CD4-positive, alpha-beta T cell (primary cell): ENCODE measurements at regions not wholly inside any gene's neighbourhood (a gene's known extent, or its start where the extent isn't known, plus 50 kb on each side); places are given as distances from the start of the nearest gene placed in this dataset.

Experiments
- ATAC-seq: fragments of 200-7000 bp; cut with Tn5 transposase; one replicate; pipeline ENCODE4 v1.10.0; 2022; ENCODE audit warnings: mild to moderate bottlenecking; ENCODE audit not compliant: poor library complexity
- CTCF ChIA-PET: fragments of 350-600 bp; sonication (Branson Sonifier 250); formaldehyde crosslinking; loops from one replicate; lab custom pipeline; 2021; ENCODE audit warnings: antibody characterized with exemption, inconsistent platforms; lab: Charles Lee
- POLR2A ChIA-PET: fragments of 350-600 bp; sonication (Branson Sonifier 250); formaldehyde crosslinking; loops from one replicate; lab custom pipeline; 2021; ENCODE audit warnings: antibody characterized with exemption, inconsistent platforms; lab: Charles Lee
- DNase-seq, 14 experiments: peaks; one replicate each; pipeline ENCODE4 v3.0.0-alpha.2; 2013 to 2020; ENCODE audit warnings: mixed read lengths in 2 of 14
- H3K27ac ChIP-seq, 2 donors: one replicate each; pipeline versions ENCODE4 v1.5.1 to v1.7.0; 2013; ENCODE audit warnings: low read length in 2 of 2, low read depth in 1 of 2, mild to moderate bottlenecking in 1 of 2
- H3K27me3 ChIP-seq, 2 experiments: 1 replicate in 1 of 2; 2 replicates in 1 of 2; pipeline versions ENCODE4 v1.6.1 to v1.7.0; 2013; ENCODE audit warnings: low read length in 2 of 2, control low read depth in 1 of 2, mild to moderate bottlenecking in 1 of 2, moderate library complexity in 1 of 2; ENCODE audit not compliant: insufficient read depth in 2 of 2, control insufficient read depth in 1 of 2
- H3K36me3 ChIP-seq: one replicate; pipeline ENCODE4 v1.6.1; 2013; ENCODE audit warnings: low read length, control low read depth; ENCODE audit not compliant: insufficient read depth
- H3K4me1 ChIP-seq: one replicate; pipeline ENCODE4 v1.6.1; 2013; ENCODE audit warnings: low read length, control low read depth; ENCODE audit not compliant: insufficient read depth
- H3K4me3 ChIP-seq: one replicate; pipeline ENCODE4 v1.5.1; 2013; ENCODE audit warnings: mild to moderate bottlenecking, low read length, moderate library complexity
- H3K9me3 ChIP-seq, 2 experiments: 1 replicate in 1 of 2; 2 replicates in 1 of 2; pipeline versions ENCODE4 v1.6.1 to v1.7.0; 2013; ENCODE audit warnings: low read length in 2 of 2, mild to moderate bottlenecking in 2 of 2, control low read depth in 1 of 2, moderate library complexity in 1 of 2; ENCODE audit not compliant: control insufficient read depth in 1 of 2, insufficient read depth in 1 of 2
- H3K27ac Mint-ChIP-seq: one replicate; pipeline ENCODE4 v1.8.0; 2020; ENCODE audit warnings: mixed read lengths
- H3K27me3 Mint-ChIP-seq: one replicate; pipeline ENCODE4 v1.8.0; 2021; ENCODE audit warnings: mixed read lengths
- H3K36me3 Mint-ChIP-seq: one replicate; pipeline ENCODE4 v1.8.0; 2021; ENCODE audit warnings: low read depth, mixed read lengths
- H3K4me1 Mint-ChIP-seq: one replicate; pipeline ENCODE4 v1.8.0; 2021; ENCODE audit warnings: low read depth, mixed read lengths
- H3K4me3 Mint-ChIP-seq: one replicate; pipeline ENCODE4 v1.8.0; 2020; ENCODE audit warnings: mild to moderate bottlenecking, mixed read lengths
- H3K9me3 Mint-ChIP-seq: one replicate; pipeline ENCODE4 v1.8.0; 2020; ENCODE audit warnings: mixed read lengths
- intact Hi-C, 2 experiments: fragments of 100-400 bp; cut with DNase I in 1 of 2; cut with micrococcal nuclease in 1 of 2; formaldehyde crosslinking; loops; one replicate each; pipeline versions ENCODE4 v1.15.1 to v1.9.0; 2023 to 2025; cut with DNase I, micrococcal nuclease
- TF ChIP-seq, protein P1 (sequence below): fragments of 200-600 bp; IDR thresholded peaks from one replicate; pipeline ENCODE4 v1.8.0; 2022; ENCODE audit warnings: antibody characterized with exemption, mild to moderate bottlenecking

DNA sequence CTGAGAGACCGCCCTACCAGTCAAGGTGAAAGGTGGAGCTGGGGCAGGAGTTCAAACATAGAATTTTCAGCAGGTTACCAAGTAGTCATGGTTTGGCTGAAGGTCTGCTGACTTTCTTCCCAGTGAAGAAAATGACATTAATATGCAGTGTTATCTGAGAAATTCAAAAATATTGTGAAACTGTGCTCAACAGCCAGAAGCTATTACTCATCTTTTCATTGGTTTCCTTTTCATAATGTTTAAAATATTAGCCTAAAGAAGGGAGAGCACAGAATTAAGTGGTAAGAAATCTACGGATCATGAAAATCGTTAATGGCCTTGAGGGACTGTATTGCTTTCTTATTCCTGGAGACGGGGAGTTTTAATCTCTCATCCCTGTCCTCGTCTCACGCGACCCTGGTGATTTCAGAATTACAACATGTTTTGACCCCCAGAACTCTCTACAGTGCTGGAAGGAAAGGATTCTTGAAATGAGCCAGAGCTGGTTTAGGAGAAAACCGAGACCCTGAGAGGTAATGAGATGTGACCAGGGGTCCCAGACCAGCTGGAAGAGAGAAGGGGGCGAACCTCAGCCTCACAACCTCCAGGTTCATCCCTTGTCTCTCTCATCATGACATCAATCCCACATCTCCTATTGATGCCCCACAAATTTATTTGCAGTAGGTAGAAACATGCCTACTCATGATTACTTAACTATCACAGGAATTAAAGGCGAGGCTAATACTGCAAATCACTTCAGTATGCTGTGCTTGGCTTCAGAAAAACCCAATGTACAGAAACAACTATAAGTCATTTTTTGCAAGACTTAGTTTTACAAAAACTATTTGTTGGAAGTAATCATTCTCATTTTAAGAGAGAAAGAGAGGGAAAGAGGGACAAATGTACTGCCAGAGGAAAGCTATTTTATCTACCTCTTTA lies 209.5 kb downstream of the FNDC1 start:
- CTCF ChIA-PET: interaction anchor here (0.8 kb wide), 1 partner anchor 8 kb away, joined by 3 read pairs; no protein-coding TSS in a partner anchor
- TF ChIP-seq, protein P1, sequence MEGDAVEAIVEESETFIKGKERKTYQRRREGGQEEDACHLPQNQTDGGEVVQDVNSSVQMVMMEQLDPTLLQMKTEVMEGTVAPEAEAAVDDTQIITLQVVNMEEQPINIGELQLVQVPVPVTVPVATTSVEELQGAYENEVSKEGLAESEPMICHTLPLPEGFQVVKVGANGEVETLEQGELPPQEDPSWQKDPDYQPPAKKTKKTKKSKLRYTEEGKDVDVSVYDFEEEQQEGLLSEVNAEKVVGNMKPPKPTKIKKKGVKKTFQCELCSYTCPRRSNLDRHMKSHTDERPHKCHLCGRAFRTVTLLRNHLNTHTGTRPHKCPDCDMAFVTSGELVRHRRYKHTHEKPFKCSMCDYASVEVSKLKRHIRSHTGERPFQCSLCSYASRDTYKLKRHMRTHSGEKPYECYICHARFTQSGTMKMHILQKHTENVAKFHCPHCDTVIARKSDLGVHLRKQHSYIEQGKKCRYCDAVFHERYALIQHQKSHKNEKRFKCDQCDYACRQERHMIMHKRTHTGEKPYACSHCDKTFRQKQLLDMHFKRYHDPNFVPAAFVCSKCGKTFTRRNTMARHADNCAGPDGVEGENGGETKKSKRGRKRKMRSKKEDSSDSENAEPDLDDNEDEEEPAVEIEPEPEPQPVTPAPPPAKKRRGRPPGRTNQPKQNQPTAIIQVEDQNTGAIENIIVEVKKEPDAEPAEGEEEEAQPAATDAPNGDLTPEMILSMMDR: no peak
- POLR2A ChIA-PET: no interaction called here
- intact Hi-C loops: no loop called here
- Histone ChIP-seq H3K36me3 (no peaks in the 10 kb centered on the region), H3K27ac (no peak overlapping the region), H3K27me3 (no peaks in the 10 kb centered on the region), H3K4me1 (no peaks in the 10 kb centered on the region), H3K9me3 (peaks cover 0 to 4% of the 10 kb centered on the region in 2 experiments), H3K4me3 (no peak overlapping the region)
- no peak overlapping the region for H3K4me3 Mint-ChIP-seq
- H3K4me1 Mint-ChIP-seq: no peaks in the 10 kb centered on the region
- no peak for DNase-seq
- no peak for ATAC-seq
- H3K9me3 Mint-ChIP-seq: no peaks in the 10 kb centered on the region
- peaks cover 39% of the 10 kb centered on the region for H3K27me3 Mint-ChIP-seq
- H3K36me3 Mint-ChIP-seq: no peaks in the 10 kb centered on the region
- no peak overlapping the region for H3K27ac Mint-ChIP-seq

DNA sequence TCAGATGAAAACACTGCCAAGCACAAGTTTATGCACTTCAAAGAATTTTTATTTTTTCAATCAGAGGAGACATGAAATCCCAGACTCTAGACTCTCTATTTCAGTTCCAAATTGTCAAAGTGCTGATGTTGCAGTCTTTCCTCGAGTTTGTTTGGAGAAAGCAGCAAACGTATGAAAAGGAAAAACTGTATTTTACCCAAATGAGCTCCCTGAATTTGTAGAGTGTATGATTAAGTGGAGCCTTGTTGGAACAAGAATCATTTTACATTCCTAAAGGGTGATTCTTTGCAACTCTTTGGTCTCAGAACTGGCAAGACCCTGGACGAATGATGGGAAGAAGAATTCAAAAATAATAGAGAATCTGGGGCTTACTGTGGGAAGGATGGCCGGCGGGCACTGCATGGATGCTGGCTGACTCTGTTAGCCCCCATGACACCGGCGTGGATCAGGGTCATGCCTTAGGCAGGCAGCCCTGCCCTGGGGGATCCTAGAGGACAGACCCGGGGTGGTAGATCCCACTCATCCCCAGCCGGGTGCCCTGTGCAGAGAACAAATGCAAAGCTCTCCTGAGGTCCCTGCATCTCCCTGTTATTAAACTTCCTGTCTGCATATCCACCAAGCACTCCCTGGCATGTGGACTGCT lies 207.4 kb downstream of the FNDC1 start:
- peaks cover 26% of the 10 kb centered on the region for H3K27me3 Mint-ChIP-seq
- intact Hi-C loops: no loop called here
- no peak for DNase-seq
- H3K36me3 Mint-ChIP-seq: no peaks in the 10 kb centered on the region
- H3K27ac Mint-ChIP-seq: no peak overlapping the region
- H3K4me1 ChIP-seq: no peaks in the 10 kb centered on the region
- peaks cover 0 to 4% of the 10 kb centered on the region in 2 experiments for H3K9me3 ChIP-seq
- no peak overlapping the region for H3K4me3 Mint-ChIP-seq
- no peaks in the 10 kb centered on the region for H3K36me3 ChIP-seq
- TF ChIP-seq, protein P1: no peak
- no peaks in the 10 kb centered on the region for H3K4me1 Mint-ChIP-seq
- ChIA-PET POLR2A (no interaction called here), CTCF (no interaction called here)
- H3K4me3 ChIP-seq: no peak overlapping the region
- no peaks in the 10 kb centered on the region for H3K9me3 Mint-ChIP-seq
- no peak for ATAC-seq
- no peak overlapping the region for H3K27ac ChIP-seq
- no peaks in the 10 kb centered on the region for H3K27me3 ChIP-seq

DNA sequence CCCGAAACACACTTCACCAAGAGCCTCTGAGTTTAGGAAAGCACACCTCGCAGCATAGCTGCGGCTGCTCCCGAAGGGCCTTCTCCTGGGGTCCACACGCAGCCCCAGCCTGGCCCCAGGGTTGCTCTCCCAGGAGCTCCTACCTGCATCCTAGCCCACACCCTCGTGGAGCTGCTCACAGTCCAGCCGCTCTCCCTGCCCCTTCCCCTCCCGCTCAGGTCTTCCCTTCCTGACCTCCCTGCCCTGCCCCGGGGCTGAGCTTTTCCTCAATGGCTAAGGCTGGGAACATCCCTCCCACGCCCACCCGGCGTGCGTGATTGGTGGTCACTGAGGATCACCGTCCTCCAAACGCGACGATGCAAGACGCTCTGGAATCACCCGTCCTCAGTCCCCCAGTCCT lies 205.8 kb downstream of the FNDC1 start:
- Mint-ChIP-seq H3K4me3 (no peak overlapping the region), H3K36me3 (no peaks in the 10 kb centered on the region), H3K27me3 (peaks cover 20% of the 10 kb centered on the region), H3K9me3 (peaks cover 4% of the 10 kb centered on the region), H3K4me1 (no peaks in the 10 kb centered on the region), H3K27ac (no peak overlapping the region)
- CTCF ChIA-PET: no interaction called here
- no peaks in the 10 kb centered on the region for H3K27me3 ChIP-seq
- no peak overlapping the region for H3K4me3 ChIP-seq
- H3K9me3 ChIP-seq: peaks cover 0 to 4% of the 10 kb centered on the region in 2 experiments
- no peak overlapping the region for H3K27ac ChIP-seq
- intact Hi-C loops: no loop called here
- DNase-seq (no peak), ATAC-seq (no peak)
- no peaks in the 10 kb centered on the region for H3K4me1 ChIP-seq
- TF ChIP-seq, protein P1: no peak
- POLR2A ChIA-PET: no interaction called here
- H3K36me3 ChIP-seq: no peaks in the 10 kb centered on the region
